Cardiac fibroblast (primary cell): ENCODE measurements at regions not wholly inside any gene's neighbourhood (a gene's known extent, or its start where the extent isn't known, plus 50 kb on each side); places are given as distances from the start of the nearest gene placed in this dataset.
"Not testable (repeated sequence)": the region's sequence is repeated elsewhere in the genome, so short reads cannot be mapped to it uniquely, and the experiment has no call there.

ENCODE experiments used
- DNase-seq, 2 donors: peaks; one replicate each; pipeline versions ENCODE4 v3.0.0 to v3.0.0-alpha.2; 2010; ENCODE audit warnings: low read depth in 2 of 2
- H3K4me3 ChIP-seq, 2 donors: replicated peaks in 1 of 2; 1 replicate in 1 of 2; 2 replicates in 1 of 2; pipeline ENCODE4 v1.5.1; 2011; ENCODE audit warnings: low read depth in 2 of 2, low read length in 2 of 2, mild to moderate bottlenecking in 2 of 2, moderate library complexity in 1 of 2
- TF ChIP-seq, protein P1 (sequence below): IDR thresholded peaks from one replicate; pipeline ENCODE4 v1.5.1; 2011; ENCODE audit warnings: low read depth, mild to moderate bottlenecking, low read length, inconsistent platforms

DNA sequence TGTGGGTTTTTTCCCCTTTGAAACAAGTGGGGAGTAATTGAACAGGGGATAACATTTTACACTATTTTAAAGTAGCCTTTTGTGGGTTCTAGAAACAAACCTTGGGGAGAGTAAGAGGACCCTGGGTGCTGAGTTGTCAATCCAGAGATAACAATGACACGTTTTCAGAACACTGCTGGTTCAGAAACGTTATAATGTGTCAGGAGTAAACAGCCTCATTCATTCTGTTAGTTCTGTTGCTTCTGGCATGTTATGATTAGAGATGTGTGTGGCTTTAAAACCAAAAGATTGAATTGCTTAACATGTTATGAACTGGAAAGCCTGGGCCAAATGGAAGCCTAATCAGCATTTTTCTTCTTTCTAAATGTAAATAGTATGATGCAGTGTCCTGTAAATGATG is 680.5 kb upstream of the NOVA1 start:
- TF ChIP-seq, protein P1, sequence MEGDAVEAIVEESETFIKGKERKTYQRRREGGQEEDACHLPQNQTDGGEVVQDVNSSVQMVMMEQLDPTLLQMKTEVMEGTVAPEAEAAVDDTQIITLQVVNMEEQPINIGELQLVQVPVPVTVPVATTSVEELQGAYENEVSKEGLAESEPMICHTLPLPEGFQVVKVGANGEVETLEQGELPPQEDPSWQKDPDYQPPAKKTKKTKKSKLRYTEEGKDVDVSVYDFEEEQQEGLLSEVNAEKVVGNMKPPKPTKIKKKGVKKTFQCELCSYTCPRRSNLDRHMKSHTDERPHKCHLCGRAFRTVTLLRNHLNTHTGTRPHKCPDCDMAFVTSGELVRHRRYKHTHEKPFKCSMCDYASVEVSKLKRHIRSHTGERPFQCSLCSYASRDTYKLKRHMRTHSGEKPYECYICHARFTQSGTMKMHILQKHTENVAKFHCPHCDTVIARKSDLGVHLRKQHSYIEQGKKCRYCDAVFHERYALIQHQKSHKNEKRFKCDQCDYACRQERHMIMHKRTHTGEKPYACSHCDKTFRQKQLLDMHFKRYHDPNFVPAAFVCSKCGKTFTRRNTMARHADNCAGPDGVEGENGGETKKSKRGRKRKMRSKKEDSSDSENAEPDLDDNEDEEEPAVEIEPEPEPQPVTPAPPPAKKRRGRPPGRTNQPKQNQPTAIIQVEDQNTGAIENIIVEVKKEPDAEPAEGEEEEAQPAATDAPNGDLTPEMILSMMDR: no peak
- DNase-seq: no peak
- no peak overlapping the region for H3K4me3 ChIP-seq

- no peak for DNase-seq
- TF ChIP-seq, protein P1: no peak
- H3K4me3 ChIP-seq: no peak overlapping the region
Observed at GRCh38 chr14:27305441-27305945, 707.7 kb upstream of the NOVA1 start.

- DNase-seq, H3K4me3 ChIP-seq: not testable (repeated sequence)
Observed at GRCh38 chr14:27312730-27313129, 714.9 kb upstream of the NOVA1 start.

GRCh38 chr14:27314231-27314630 is 716.4 kb upstream of the NOVA1 start:
- H3K4me3 ChIP-seq: no peak overlapping the region
- TF ChIP-seq, protein P1: no peak
- DNase-seq: no peak

- TF ChIP-seq, protein P1: no peak
- no peak for DNase-seq
- H3K4me3 ChIP-seq: no peak overlapping the region
Observed at GRCh38 chr14:27315477-27315876, 717.6 kb upstream of the NOVA1 start.

- no peak overlapping the region for H3K4me3 ChIP-seq
- TF ChIP-seq, protein P1: no peak
- DNase-seq: no peak
Observed at GRCh38 chr14:27315947-27316346, 718.1 kb upstream of the NOVA1 start.

GRCh38 chr14:27318774-27319420 is 721.1 kb upstream of the NOVA1 start:
- no peak overlapping the region for H3K4me3 ChIP-seq
- TF ChIP-seq, protein P1: no peak
- DNase-seq: no peak
